CD14-positive monocyte (primary cell): ENCODE measurements at regions not wholly inside any gene's neighbourhood (a gene's known extent, or its start where the extent isn't known, plus 50 kb on each side); places are given as distances from the start of the nearest gene placed in this dataset.

Source experiments
- DNase-seq, 3 donors: peaks; one replicate each; pipeline ENCODE4 v3.0.0-alpha.2; 2011 to 2022
- H2AFZ ChIP-seq: 2 replicates; pipeline ENCODE4 v1.6.0; 2012; ENCODE audit warnings: mild to moderate bottlenecking, low read depth, low read length, inconsistent platforms; ENCODE audit not compliant: insufficient read depth, poor library complexity, severe bottlenecking
- H3K27ac ChIP-seq, 2 donors: 1 replicate in 1 of 2; 2 replicates in 1 of 2; pipeline ENCODE4 v1.5.1; 2012 to 2013; ENCODE audit warnings: low read length in 2 of 2, control low read depth in 1 of 2, inconsistent platforms in 1 of 2, low read depth in 1 of 2, mild to moderate bottlenecking in 1 of 2
- H3K27me3 ChIP-seq, 2 donors: one replicate each; pipeline versions ENCODE4 v1.6.0 to v1.6.1; 2011 to 2013; ENCODE audit warnings: low read length in 2 of 2; ENCODE audit not compliant: control insufficient read depth in 2 of 2, insufficient read depth in 2 of 2
- H3K36me3 ChIP-seq, 2 donors: replicated peaks in 1 of 2; 1 replicate in 1 of 2; 2 replicates in 1 of 2; pipeline versions ENCODE4 v1.5.1 to v1.6.1; 2012 to 2013; ENCODE audit warnings: low read length in 2 of 2, control low read depth in 1 of 2, inconsistent platforms in 1 of 2, mild to moderate bottlenecking in 1 of 2; ENCODE audit not compliant: insufficient read depth in 2 of 2, control insufficient read depth in 1 of 2
- H3K4me1 ChIP-seq, 2 donors: 1 replicate in 1 of 2; 2 replicates in 1 of 2; pipeline versions ENCODE4 v1.5.1 to v1.6.1; 2012 to 2013; ENCODE audit warnings: low read length in 2 of 2, control low read depth in 1 of 2, inconsistent platforms in 1 of 2, mild to moderate bottlenecking in 1 of 2, moderate library complexity in 1 of 2; ENCODE audit not compliant: insufficient read depth in 2 of 2, control insufficient read depth in 1 of 2
- H3K4me2 ChIP-seq: replicated peaks from 2 replicates; pipeline ENCODE3; 2012; ENCODE audit warnings: low read length, moderate library complexity, mild to moderate bottlenecking; ENCODE audit not compliant: poor library complexity, severe bottlenecking; ENCODE audit errors: extremely low read depth
- H3K4me3 ChIP-seq, 3 experiments: fragments of 200-600 bp in 1 of 3; sonication (generic) in 1 of 3; replicated peaks in 1 of 3; 1 replicate in 2 of 3; 2 replicates in 1 of 3; pipeline ENCODE4 v1.5.1; 2011 to 2013; ENCODE audit warnings: low read length in 3 of 3, mild to moderate bottlenecking in 3 of 3, control low read depth in 2 of 3, low read depth in 2 of 3, inconsistent platforms in 1 of 3, moderate library complexity in 1 of 3
- H3K79me2 ChIP-seq: 2 replicates; pipeline ENCODE4 v1.6.0; 2012; ENCODE audit warnings: mild to moderate bottlenecking, control low read depth, inconsistent platforms, low read length, moderate library complexity; ENCODE audit not compliant: insufficient read depth
- H3K9ac ChIP-seq: 2 replicates; pipeline ENCODE4 v1.6.0; 2017; ENCODE audit warnings: low read length, mild to moderate bottlenecking; ENCODE audit not compliant: insufficient read depth, poor library complexity, severe bottlenecking
- H3K9me3 ChIP-seq, 2 donors: replicated peaks in 1 of 2; 1 replicate in 1 of 2; 2 replicates in 1 of 2; pipeline versions ENCODE4 v1.5.1 to v1.6.1; 2012 to 2013; ENCODE audit warnings: low read length in 2 of 2, control low read depth in 1 of 2; ENCODE audit not compliant: control insufficient read depth in 1 of 2, insufficient read depth in 1 of 2
- H4K20me1 ChIP-seq: 2 replicates; pipeline ENCODE4 v1.6.0; 2012; ENCODE audit warnings: mild to moderate bottlenecking, low read length, control low read depth, moderate library complexity; ENCODE audit not compliant: insufficient read depth
- H3K27ac Mint-ChIP-seq, 7 donors: one replicate each; pipeline ENCODE4 v1.8.0; 2020; ENCODE audit warnings: mild to moderate bottlenecking in 7 of 7, mixed read lengths in 7 of 7, moderate library complexity in 6 of 7, inconsistent platforms in 2 of 7
- H3K27me3 Mint-ChIP-seq, 3 donors: one replicate each; pipeline ENCODE4 v1.8.0; 2021 to 2022; ENCODE audit warnings: low read depth in 3 of 3, mild to moderate bottlenecking in 3 of 3, mixed read lengths in 3 of 3, moderate library complexity in 3 of 3, inconsistent platforms in 1 of 3
- H3K36me3 Mint-ChIP-seq, 2 donors: one replicate each; pipeline ENCODE4 v1.8.0; 2020; ENCODE audit warnings: mixed read lengths in 2 of 2, inconsistent platforms in 1 of 2, mild to moderate bottlenecking in 1 of 2
- H3K4me1 Mint-ChIP-seq: one replicate; pipeline ENCODE4 v1.8.0; 2020; ENCODE audit warnings: mild to moderate bottlenecking, mixed read lengths
- H3K4me3 Mint-ChIP-seq, 2 donors: one replicate each; pipeline ENCODE4 v1.8.0; 2020; ENCODE audit warnings: mild to moderate bottlenecking in 2 of 2, mixed read lengths in 2 of 2, moderate library complexity in 1 of 2
- H3K9me3 Mint-ChIP-seq, 7 donors: one replicate each; pipeline ENCODE4 v1.8.0; 2020 to 2022; ENCODE audit warnings: mixed read lengths in 7 of 7, mild to moderate bottlenecking in 6 of 7, moderate library complexity in 6 of 7, inconsistent platforms in 2 of 7
- WGBS: methylation state at CpG from one replicate; pipeline ENCODE4 v1.1.5; 2013; ENCODE audit warnings: missing lambda C conversion rate; ENCODE audit not compliant: insufficient coverage; 5-methylcytosine and 5-hydroxymethylcytosine counted together
- intact Hi-C, 2 donors: fragments of 100-400 bp; cut with micrococcal nuclease; formaldehyde crosslinking; loops; one replicate each; pipeline versions ENCODE4 v1.15.0 to v1.15.1; 2023
- TF ChIP-seq, protein P1 (sequence below): fragments of 200-600 bp; IDR thresholded peaks from one replicate; pipeline ENCODE4 v1.8.0; 2022; ENCODE audit warnings: antibody characterized with exemption, mild to moderate bottlenecking

DNA sequence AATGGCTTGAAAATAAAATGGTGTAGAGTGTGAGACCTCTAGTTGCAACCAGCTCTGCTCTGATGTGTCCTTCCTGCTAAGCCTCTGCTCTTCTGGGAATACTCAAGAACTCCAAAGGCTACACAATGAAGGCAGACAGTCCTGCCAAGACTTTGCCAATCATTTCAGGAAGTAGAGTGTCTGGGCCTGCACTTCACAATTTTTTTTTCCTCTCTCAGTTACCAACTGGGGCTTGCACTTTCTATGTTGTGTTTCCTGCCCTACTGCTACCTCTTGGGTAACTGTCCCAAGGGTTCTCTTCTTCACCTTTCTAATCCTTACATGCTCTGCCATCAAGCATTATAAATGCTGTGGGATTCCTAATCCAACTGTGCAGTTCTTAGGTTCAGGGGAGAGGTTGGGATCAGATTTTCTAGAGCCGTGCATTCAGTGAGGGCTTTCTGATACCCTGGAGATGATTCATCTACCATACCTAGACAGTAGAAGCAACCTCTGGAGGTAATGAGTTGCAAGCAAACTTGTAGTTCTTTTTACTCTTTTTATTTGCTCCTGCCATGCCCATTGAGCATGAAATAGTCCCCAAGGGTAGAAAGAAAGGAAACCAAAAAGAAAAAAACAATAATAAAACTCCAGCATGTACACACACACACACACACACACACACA is 365.9 kb downstream of the MLLT3 start:
- Mint-ChIP-seq H3K36me3 (no peaks in the 10 kb centered on the region), H3K4me1 (peaks cover 2% of the 10 kb centered on the region), H3K27ac (no peak overlapping the region), H3K9me3 (peaks cover 0 to 3% (median 0%) of the 10 kb centered on the region in 7 donors), H3K4me3 (no peak overlapping the region), H3K27me3 (peaks cover 0 to 4% (median 0%) of the 10 kb centered on the region in 3 donors)
- no peak overlapping the region for H3K4me2 ChIP-seq
- H3K4me1 ChIP-seq, result no peaks in the 10 kb centered on the region
- no peak overlapping the region for H3K9ac ChIP-seq
- H3K4me3 ChIP-seq, result no peak overlapping the region
- intact Hi-C loops, result no loop called here
- H3K27ac ChIP-seq, result no peak overlapping the region
- H3K9me3 ChIP-seq, result no peaks in the 10 kb centered on the region
- no peaks in the 10 kb centered on the region for H3K36me3 ChIP-seq
- no CpG with 5 or more reads among the region's 1 CpG for WGBS
- TF ChIP-seq, protein P1, sequence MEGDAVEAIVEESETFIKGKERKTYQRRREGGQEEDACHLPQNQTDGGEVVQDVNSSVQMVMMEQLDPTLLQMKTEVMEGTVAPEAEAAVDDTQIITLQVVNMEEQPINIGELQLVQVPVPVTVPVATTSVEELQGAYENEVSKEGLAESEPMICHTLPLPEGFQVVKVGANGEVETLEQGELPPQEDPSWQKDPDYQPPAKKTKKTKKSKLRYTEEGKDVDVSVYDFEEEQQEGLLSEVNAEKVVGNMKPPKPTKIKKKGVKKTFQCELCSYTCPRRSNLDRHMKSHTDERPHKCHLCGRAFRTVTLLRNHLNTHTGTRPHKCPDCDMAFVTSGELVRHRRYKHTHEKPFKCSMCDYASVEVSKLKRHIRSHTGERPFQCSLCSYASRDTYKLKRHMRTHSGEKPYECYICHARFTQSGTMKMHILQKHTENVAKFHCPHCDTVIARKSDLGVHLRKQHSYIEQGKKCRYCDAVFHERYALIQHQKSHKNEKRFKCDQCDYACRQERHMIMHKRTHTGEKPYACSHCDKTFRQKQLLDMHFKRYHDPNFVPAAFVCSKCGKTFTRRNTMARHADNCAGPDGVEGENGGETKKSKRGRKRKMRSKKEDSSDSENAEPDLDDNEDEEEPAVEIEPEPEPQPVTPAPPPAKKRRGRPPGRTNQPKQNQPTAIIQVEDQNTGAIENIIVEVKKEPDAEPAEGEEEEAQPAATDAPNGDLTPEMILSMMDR, result no peak
- no peaks in the 10 kb centered on the region for H4K20me1 ChIP-seq
- DNase-seq, result no peak
- no peaks in the 10 kb centered on the region for H3K27me3 ChIP-seq
- H2AFZ ChIP-seq, result no peak overlapping the region
- H3K79me2 ChIP-seq, result no peaks in the 10 kb centered on the region

GRCh38 chr9:20255052-20255451 is 367.2 kb downstream of the MLLT3 start:
- Histone ChIP-seq H3K79me2 (no peaks in the 10 kb centered on the region), H4K20me1 (no peaks in the 10 kb centered on the region), H3K4me3 (no peak overlapping the region), H3K27me3 (no peaks in the 10 kb centered on the region), H3K4me2 (no peak overlapping the region), H3K9ac (no peak overlapping the region), H2AFZ (no peak overlapping the region), H3K27ac (no peak overlapping the region), H3K4me1 (no peaks in the 10 kb centered on the region), H3K36me3 (no peaks in the 10 kb centered on the region), H3K9me3 (no peaks in the 10 kb centered on the region)
- Mint-ChIP-seq H3K4me3 (no peak overlapping the region), H3K27me3 (peaks cover 0 to 4% (median 0%) of the 10 kb centered on the region in 3 donors), H3K9me3 (peaks cover 0 to 3% (median 0%) of the 10 kb centered on the region in 7 donors), H3K36me3 (no peaks in the 10 kb centered on the region), H3K4me1 (peaks cover 2% of the 10 kb centered on the region), H3K27ac (no peak overlapping the region)
- TF ChIP-seq, protein P1, result no peak
- DNase-seq, result no peak
- WGBS, result 83% methylated on average over 1 of the region's 3 CpGs
- intact Hi-C loops, result no loop called here
